Glutamatergic neuron (in vitro differentiated cells): ENCODE measurements at regions not wholly inside any gene's neighbourhood (a gene's known extent, or its start where the extent isn't known, plus 50 kb on each side); places are given as distances from the start of the nearest gene placed in this dataset.

ENCODE experiments used
- DNase-seq: peaks from one replicate; pipeline ENCODE4 v3.0.0; 2022
- H3K27ac Mint-ChIP-seq: one replicate; pipeline ENCODE4 v1.8.0; 2020; ENCODE audit warnings: mild to moderate bottlenecking, mixed read lengths, inconsistent platforms; ENCODE audit not compliant: unreplicated experiment
- H3K27me3 Mint-ChIP-seq: one replicate; pipeline ENCODE4 v1.8.0; 2020; ENCODE audit warnings: mild to moderate bottlenecking, moderate library complexity, mixed read lengths, inconsistent platforms; ENCODE audit not compliant: unreplicated experiment
- H3K36me3 Mint-ChIP-seq: one replicate; pipeline ENCODE4 v1.8.0; 2020; ENCODE audit warnings: mild to moderate bottlenecking, mixed read lengths, inconsistent platforms; ENCODE audit not compliant: unreplicated experiment
- H3K4me1 Mint-ChIP-seq: one replicate; pipeline ENCODE4 v1.8.0; 2020; ENCODE audit warnings: mild to moderate bottlenecking, low read depth, mixed read lengths, inconsistent platforms; ENCODE audit not compliant: unreplicated experiment
- H3K4me3 Mint-ChIP-seq: one replicate; pipeline ENCODE4 v1.8.0; 2020; ENCODE audit warnings: mild to moderate bottlenecking, mixed read lengths, inconsistent platforms; ENCODE audit not compliant: unreplicated experiment
- H3K9me3 Mint-ChIP-seq: one replicate; pipeline ENCODE4 v1.8.0; 2020; ENCODE audit warnings: mild to moderate bottlenecking, moderate library complexity, mixed read lengths, inconsistent platforms; ENCODE audit not compliant: unreplicated experiment
- CTCF ChIP-seq: fragments of 200-600 bp; sonication (generic); IDR thresholded peaks from one replicate; pipeline ENCODE4 v1.5.0; 2021; ENCODE audit not compliant: partially characterized antibody, unreplicated experiment

- no peaks in the 10 kb centered on the region for H3K4me1 Mint-ChIP-seq
- H3K9me3 Mint-ChIP-seq = peaks cover 3% of the 10 kb centered on the region
- no peak for DNase-seq
- H3K4me3 Mint-ChIP-seq = no peak overlapping the region
- H3K27me3 Mint-ChIP-seq = peaks cover 5% of the 10 kb centered on the region
- peaks cover 37% of the 10 kb centered on the region for H3K36me3 Mint-ChIP-seq
- no peak overlapping the region for H3K27ac Mint-ChIP-seq
- no peak for TF ChIP-seq CTCF
Measured at GRCh38 chr11:70751142-70751734, 352.9 kb downstream of the CTTN start.

GRCh38 chr11:70755410-70756158 is 357.3 kb downstream of the CTTN start:
- Mint-ChIP-seq H3K4me1 (peaks cover 5% of the 10 kb centered on the region), H3K9me3 (no peaks in the 10 kb centered on the region), H3K27ac (no peak overlapping the region), H3K27me3 (peaks cover 6% of the 10 kb centered on the region), H3K36me3 (peaks cover 22% of the 10 kb centered on the region), H3K4me3 (no peak overlapping the region)
- peak; percentile 92 for DNase-seq
- TF ChIP-seq CTCF = peak; percentile 99

- Mint-ChIP-seq H3K36me3 (peaks cover 17% of the 10 kb centered on the region), H3K27ac (no peak overlapping the region), H3K9me3 (peaks cover 2% of the 10 kb centered on the region), H3K27me3 (peaks cover 8% of the 10 kb centered on the region), H3K4me1 (peaks cover 5% of the 10 kb centered on the region), H3K4me3 (no peak overlapping the region)
- TF ChIP-seq CTCF = no peak
- DNase-seq = no peak
Measured at GRCh38 chr11:70756341-70756740, 358.0 kb downstream of the CTTN start.

- peaks cover 5% of the 10 kb centered on the region for H3K4me1 Mint-ChIP-seq
- no peak for DNase-seq
- TF ChIP-seq CTCF = no peak
- no peak overlapping the region for H3K27ac Mint-ChIP-seq
- peaks cover 17% of the 10 kb centered on the region for H3K36me3 Mint-ChIP-seq
- peaks cover 8% of the 10 kb centered on the region for H3K27me3 Mint-ChIP-seq
- H3K9me3 Mint-ChIP-seq = peaks cover 2% of the 10 kb centered on the region
- H3K4me3 Mint-ChIP-seq = no peak overlapping the region
Measured at GRCh38 chr11:70756756-70757155, 358.4 kb downstream of the CTTN start.

GRCh38 chr11:70757241-70757640 is 358.9 kb downstream of the CTTN start:
- H3K4me1 Mint-ChIP-seq = peaks cover 5% of the 10 kb centered on the region
- H3K36me3 Mint-ChIP-seq = peaks cover 13% of the 10 kb centered on the region
- no peak for TF ChIP-seq CTCF
- H3K4me3 Mint-ChIP-seq = no peak overlapping the region
- no peak overlapping the region for H3K27ac Mint-ChIP-seq
- H3K27me3 Mint-ChIP-seq = peaks cover 8% of the 10 kb centered on the region
- no peak for DNase-seq
- H3K9me3 Mint-ChIP-seq = peaks cover 2% of the 10 kb centered on the region
